ENCODE measurements at regions not wholly inside any gene's neighbourhood (a gene's known extent, or its start where the extent isn't known, plus 50 kb on each side); places are given as distances from the start of the nearest gene placed in this dataset.
"Not testable (repeated sequence)": the region's sequence is repeated elsewhere in the genome, so short reads cannot be mapped to it uniquely, and the experiment has no call there.

- no peak for DNase-seq (ENCODE audit: low read depth, low spot score)
Measured at GRCh38 chr4:128688846-128689437, 120.6 kb upstream of the JADE1 start.

- no peak for DNase-seq (ENCODE audit: low read depth, low spot score)
Measured at GRCh38 chr4:128688033-128688721, 121.3 kb upstream of the JADE1 start.

- no peak for DNase-seq (ENCODE audit: low read depth, low spot score)
Measured at GRCh38 chr4:128686810-128687209, 122.7 kb upstream of the JADE1 start.

GRCh38 chr4:128686032-128686465 lies 123.5 kb upstream of the JADE1 start:
- DNase-seq (ENCODE audit: low read depth, low spot score): no peak

GRCh38 chr4:128684016-128684415 lies 125.5 kb upstream of the JADE1 start:
- DNase-seq (ENCODE audit: low read depth, low spot score): no peak

- DNase-seq (ENCODE audit: low read depth, low spot score): no peak
Measured at GRCh38 chr4:128682942-128683666, 126.4 kb upstream of the JADE1 start.

- DNase-seq (ENCODE audit: low read depth, low spot score): no peak
Measured at GRCh38 chr4:128676095-128676494, 133.4 kb upstream of the JADE1 start.

- DNase-seq (ENCODE audit: low read depth, low spot score): no peak
Measured at GRCh38 chr4:128675083-128675482, 134.4 kb upstream of the JADE1 start.

GRCh38 chr4:128673159-128673558 lies 136.3 kb upstream of the JADE1 start:
- DNase-seq (ENCODE audit: low read depth, low spot score): not testable (repeated sequence)

- not testable (repeated sequence) for DNase-seq (ENCODE audit: low read depth, low spot score)
Measured at GRCh38 chr4:128672596-128672995, 136.9 kb upstream of the JADE1 start.

- no peak for DNase-seq (ENCODE audit: low read depth, low spot score)
Measured at GRCh38 chr4:128670513-128670912, 139.0 kb upstream of the JADE1 start.

- no peak for DNase-seq (ENCODE audit: low read depth, low spot score)
Measured at GRCh38 chr4:128668566-128668965, 140.9 kb upstream of the JADE1 start.

- no peak for DNase-seq (ENCODE audit: low read depth, low spot score)
Measured at GRCh38 chr4:128665514-128665913, 144.0 kb upstream of the JADE1 start.

GRCh38 chr4:128663325-128663724 lies 146.2 kb upstream of the JADE1 start:
- DNase-seq (ENCODE audit: low read depth, low spot score): no peak

- no peak for DNase-seq (ENCODE audit: low read depth, low spot score)
Measured at GRCh38 chr4:128661479-128661878, 148.0 kb upstream of the JADE1 start.

GRCh38 chr4:128660361-128661215 lies 148.9 kb upstream of the JADE1 start:
- DNase-seq (ENCODE audit: low read depth, low spot score): no peak

GRCh38 chr4:128658214-128658631 lies 151.3 kb upstream of the JADE1 start:
- DNase-seq (ENCODE audit: low read depth, low spot score): no peak

- no peak for DNase-seq (ENCODE audit: low read depth, low spot score)
Measured at GRCh38 chr4:128657638-128658037, 151.9 kb upstream of the JADE1 start.

- DNase-seq (ENCODE audit: low read depth, low spot score): no peak
Measured at GRCh38 chr4:128654465-128654864, 155.0 kb upstream of the JADE1 start.

GRCh38 chr4:128653527-128654444 lies 155.7 kb upstream of the JADE1 start:
- no peak for DNase-seq (ENCODE audit: low read depth, low spot score)

Measured in activated CD4-positive, CD25-positive, alpha-beta regulatory T cell treated with anti-CD3 and anti-CD28 coated beads, Interleukin-2, amount 50 U/mL, for 16 hours (primary cell).